Suppressor macrophage treated with lipopolysaccharide for 4 hours (primary cell): ENCODE measurements at regions not wholly inside any gene's neighbourhood (a gene's known extent, or its start where the extent isn't known, plus 50 kb on each side); places are given as distances from the start of the nearest gene placed in this dataset.
"Not testable (repeated sequence)": the region's sequence is repeated elsewhere in the genome, so short reads cannot be mapped to it uniquely, and the experiment has no call there.

Source experiments
- DNase-seq: peaks from one replicate; pipeline ENCODE4 v3.0.0-alpha.2; 2020

GRCh38 chr2:175450029-175450760, 268.7 kb upstream of the ATP5MC3 start:
- no peak for DNase-seq

GRCh38 chr2:175449616-175450015, 268.1 kb upstream of the ATP5MC3 start:
- DNase-seq: no peak

DNA sequence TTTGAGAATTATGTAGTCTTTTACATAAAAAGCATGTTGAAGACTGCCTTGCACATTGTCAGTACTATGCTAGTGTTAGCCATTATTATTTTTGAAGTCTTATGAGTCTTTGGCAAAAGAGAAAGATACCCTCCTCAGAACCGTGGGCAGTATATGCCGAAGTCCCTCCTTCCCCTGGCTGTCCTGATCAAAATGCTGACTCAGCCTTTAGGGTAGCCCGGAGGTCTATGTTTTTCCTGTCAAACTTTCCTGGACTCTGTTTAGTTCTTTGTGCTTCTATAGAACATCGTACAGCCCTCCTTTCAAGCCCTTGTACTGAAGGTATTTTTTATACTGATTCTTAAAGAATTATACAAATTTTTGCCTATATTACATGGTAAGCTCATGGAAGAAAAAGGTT, 264.7 kb upstream of the ATP5MC3 start:
- DNase-seq: no peak

DNA sequence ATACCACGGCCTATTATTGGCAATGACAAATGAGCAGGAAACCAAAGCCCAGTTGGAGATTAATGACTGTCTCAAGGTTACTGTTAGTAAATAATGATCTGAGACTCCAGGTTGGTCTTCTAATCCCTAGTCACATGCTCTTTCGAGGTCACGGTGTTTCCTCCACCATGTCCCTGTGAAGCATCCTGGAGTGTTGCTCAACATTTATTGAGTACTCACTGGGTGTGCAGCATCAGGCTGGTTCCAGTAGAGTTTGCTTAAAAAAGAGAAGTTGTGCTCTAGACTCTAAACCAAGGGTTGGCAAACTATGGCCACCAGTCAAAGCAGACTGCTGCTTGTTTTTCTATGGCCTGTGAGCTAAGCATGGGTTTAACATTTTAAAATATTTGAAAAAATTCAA, 263.8 kb upstream of the ATP5MC3 start:
- peak; percentile 15 for DNase-seq

DNA sequence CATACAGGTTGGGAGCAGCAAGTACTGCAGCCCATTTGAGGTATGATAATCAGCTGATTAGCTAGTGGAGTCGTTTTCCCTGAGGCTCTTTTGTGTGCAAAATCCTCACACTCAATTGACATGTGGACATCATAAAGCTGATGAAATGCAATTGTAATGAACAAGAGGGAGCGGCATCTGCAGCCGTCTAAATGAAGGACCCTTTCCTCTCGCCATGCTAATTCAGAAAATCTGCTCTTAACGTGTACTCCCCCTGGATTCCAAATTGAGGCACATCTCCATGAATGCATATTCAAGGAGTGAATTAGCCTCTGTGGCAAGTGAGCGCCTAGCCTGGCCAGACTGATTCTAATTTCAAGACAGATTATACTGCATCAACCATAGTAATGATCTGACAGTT, 260.9 kb upstream of the ATP5MC3 start:
- DNase-seq: no peak

DNA sequence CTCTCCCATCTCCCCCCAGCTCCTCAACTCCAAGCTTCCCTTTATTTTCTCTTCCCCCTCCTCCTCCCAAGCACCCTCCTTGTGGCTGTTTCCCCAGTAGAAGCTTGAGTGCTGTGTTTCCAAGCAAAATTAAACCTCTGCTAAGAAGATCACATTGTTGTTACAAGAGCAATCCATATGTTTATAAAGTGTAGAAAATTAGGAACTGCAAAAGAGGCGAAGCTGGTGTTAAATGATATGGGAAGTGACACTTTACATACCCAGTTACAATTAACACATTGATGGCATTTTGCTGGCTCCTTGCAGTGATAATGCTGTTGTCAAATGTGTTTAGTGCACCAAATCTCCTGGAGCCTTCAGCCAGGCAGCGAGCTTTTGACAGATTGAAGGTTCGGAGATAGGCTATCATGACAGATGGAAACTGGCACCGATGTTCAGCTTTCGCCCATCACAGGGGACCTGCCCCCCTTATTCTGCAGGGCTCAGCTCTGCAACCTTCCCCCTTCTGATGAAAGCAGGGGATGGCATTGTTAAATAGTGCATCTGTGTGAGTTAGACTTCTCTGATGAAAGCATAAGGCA, 259.8 kb upstream of the ATP5MC3 start:
- DNase-seq: no peak

- DNase-seq: no peak
Measured at GRCh38 chr2:175439416-175439815, 257.9 kb upstream of the ATP5MC3 start.

GRCh38 chr2:175437167-175437566, 255.7 kb upstream of the ATP5MC3 start:
- DNase-seq: no peak

DNA sequence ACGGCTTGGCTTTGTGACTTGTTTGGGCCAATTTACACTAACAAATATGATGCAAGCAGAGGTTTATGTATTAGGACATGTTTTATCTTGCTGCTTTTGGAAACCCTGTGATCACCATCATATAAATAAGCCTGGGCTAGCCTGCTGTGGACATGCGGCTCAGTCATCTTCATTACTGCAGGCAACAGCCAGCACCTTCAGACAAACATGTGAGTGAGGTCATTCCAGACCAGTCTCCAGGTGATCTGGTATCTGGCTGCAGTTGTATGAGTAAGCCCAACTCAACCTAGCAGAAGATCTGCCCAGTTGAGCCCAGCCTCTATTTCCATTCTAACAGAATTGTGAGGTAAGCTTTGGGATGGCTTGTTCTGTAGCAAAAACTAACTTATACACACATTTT, 254.6 kb upstream of the ATP5MC3 start:
- DNase-seq: no peak

- DNase-seq: peak; percentile 10
Measured at GRCh38 chr2:175435012-175435411, 253.5 kb upstream of the ATP5MC3 start.

GRCh38 chr2:175432793-175433192, 251.3 kb upstream of the ATP5MC3 start:
- DNase-seq: no peak

- no peak for DNase-seq
Measured at GRCh38 chr2:175432021-175432420, 250.5 kb upstream of the ATP5MC3 start.

DNA sequence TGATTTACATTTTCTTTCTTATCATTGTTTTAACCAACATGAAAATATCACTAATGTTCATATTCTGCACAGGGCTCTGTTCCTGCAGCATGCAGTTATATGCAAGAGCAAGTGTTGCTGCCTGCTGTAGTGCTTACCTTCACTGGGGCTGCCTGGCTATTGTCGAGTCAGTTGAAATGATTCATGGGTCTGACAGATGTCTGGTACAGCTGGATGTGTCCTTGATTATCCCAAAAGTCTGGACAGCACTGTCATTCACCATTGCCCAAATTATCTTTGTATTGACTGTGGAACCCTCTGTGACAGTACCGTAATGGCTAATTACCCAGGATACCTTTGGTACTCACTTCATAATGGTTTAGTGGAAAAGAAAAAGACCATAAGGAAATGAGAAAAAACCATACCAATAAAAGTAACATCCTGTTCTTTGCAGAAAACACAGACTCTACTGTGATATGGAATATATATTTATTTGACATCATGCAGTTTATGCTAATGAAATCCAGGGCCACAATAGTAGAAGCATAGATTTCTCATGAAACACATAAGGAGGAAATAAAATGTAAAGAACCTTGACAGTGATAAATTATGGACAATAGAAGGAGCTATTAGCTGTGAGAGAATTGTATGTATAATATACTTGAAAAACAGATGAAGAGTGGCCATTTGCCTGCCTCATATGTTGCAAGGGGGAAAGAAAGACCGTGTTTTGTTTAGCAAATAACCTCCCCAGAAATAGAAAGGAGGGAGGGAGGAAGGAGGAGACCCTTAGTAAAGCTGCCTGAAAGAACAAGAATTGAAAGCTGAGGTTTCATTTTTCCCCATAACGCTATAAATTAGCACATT, 249.8 kb upstream of the ATP5MC3 start:
- DNase-seq: no peak

GRCh38 chr2:175430236-175430635, 248.7 kb upstream of the ATP5MC3 start:
- DNase-seq: no peak

DNA sequence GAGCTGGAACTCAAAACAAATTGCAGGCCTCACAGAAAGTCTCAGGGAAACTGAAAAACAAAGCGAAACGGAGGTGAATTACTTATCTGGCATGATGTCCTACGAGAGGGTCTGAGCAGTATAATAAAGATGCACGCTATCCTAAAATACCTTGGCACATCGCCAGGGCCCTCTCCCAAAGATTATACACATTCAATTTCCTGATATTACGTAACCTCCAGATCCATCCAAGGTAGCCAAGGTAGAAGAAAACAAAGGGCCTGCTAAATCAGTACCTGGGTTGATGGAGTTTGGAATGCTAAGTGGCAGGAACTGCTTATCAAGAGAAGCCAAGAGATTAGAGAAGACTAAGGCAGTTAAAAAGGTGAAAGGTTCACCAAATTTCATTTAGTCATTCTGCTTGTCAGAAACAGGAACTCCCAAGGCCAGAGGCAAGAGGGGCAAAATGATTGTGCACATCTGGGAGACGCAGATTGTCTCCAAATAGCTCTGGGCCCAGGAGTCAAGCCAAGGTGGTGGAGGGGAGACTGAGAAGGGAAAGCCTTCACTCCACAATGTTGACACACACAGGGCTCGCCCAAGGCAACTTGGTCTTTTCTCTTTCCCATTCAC, 236.8 kb upstream of the ATP5MC3 start:
- no peak for DNase-seq

- peak; percentile 83 for DNase-seq
Measured at GRCh38 chr2:175414882-175415487, 233.5 kb upstream of the ATP5MC3 start.

DNA sequence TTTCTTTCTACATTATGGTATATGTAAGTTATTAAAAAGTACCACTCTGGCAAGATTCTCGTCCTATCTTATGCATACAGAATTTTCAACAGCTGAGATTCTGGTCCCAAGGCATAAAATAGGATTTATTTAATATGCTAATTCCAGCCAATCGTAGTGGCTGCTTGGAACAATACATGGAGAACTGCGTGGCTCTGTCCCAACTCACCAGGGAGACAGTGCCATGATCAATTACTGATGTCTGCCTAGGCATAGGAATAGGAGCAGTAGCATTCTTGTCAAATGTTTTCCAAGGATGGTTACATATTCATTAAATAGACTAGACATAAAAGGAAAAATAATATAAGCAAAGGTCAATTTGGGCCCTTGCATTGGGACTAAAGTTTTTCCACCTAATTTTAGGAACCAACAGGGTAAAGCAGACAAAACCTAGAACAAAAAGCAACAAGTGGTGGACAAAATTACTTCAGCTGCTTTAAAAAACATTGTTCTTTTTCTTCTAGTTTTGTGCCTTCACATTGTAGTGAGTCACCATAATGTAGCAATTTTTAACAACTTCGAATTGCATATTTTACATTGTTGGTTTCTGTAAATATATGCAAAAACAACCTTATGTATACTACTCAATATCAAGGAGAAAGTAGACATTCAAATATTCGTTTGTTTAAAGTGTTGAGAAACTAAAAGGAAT, 232.8 kb upstream of the ATP5MC3 start:
- peak; percentile 38 for DNase-seq

DNA sequence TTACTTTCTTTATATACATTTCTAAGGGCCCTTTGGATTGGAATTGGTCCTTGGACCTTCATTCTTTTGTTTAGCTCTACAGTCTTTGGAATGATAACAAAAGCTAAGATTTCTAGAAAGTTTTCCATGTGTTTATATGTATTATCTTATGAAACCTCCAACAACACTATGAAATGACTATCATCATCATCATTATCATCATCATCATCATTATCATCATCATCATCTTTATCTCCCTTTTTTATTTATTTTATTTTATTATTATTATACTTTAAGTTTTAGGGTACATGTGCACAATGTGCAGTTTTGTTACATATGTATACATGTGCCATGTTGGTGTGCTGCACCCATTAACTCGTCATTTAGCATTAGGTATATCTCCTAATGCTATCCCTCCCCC, 229.4 kb upstream of the ATP5MC3 start:
- not testable (repeated sequence) for DNase-seq

DNA sequence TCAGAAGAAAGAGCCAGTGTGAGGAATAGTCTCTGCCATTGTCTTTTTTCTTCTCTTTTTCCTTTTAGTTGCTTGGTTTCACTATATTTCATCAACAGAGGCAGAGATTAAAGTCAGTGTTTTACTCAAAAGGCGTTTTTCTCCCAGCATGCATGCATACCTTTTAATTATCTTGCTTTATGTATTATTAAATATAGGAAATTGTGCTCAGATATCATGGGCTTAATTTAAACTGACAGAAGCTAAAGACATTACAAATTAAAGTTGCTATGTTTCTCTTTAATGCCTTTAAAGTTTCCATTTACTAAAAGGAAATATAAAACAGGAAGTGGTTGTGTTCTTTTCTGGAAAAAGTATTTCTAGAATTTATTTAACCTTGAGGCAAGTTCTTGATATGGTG, 223.3 kb upstream of the ATP5MC3 start:
- no peak for DNase-seq

DNA sequence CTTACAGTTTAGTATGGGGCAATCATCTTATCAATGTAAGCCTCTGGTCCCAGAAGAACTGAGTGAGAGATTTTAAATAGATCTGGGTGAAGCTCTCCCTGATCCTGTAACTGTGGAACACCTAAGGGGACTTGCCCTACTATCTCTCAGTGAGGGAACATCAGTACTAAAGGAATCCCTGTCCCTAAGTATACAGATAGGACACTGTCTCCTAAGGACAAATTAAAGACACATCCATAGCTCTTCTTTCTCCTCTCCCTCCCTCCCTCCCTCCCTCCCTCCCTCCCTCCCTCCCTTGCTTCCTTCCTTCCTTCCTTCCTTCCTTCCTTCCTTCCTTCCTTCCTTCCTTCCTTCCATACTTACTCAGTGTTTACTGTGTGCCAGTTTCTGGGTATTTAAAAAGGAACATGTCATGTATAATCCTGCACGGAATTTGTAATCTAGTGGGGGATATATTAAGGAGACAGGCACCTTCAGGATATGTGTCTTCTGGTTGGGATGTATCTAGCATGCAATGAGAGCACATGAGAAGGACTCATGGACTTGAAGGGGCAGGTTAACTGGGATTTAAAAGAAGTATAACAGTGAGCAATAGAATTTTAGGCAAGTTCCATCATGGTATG, 222.2 kb upstream of the ATP5MC3 start:
- no peak for DNase-seq

DNA sequence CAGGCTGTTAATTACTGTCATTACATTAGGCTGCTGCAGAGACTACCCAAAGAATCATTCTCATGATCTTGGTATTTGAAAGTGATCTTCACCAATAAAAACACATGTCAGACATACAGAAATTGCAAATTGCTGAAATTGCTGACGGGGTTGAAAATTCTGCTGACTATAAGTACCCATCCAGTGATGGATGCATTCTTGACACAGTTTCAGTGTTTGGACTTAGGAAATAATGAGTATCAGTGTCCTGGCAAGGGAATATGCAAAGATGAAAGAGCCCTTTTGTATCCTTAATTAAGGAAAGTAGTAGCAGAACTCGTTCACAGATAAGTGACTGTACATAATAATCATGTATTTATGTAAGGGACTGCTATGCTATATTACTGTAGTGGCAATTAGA, 221.1 kb upstream of the ATP5MC3 start:
- no peak for DNase-seq

GRCh38 chr2:175401956-175402469, 220.5 kb upstream of the ATP5MC3 start:
- no peak for DNase-seq
